Transverse colon (tissue), 4 donors: ENCODE measurements at regions not wholly inside any gene's neighbourhood (a gene's known extent, or its start where the extent isn't known, plus 50 kb on each side); places are given as distances from the start of the nearest gene placed in this dataset.

Experiments used
- EP300 ChIP-seq: sonication (generic); formaldehyde crosslinking; IDR thresholded peaks from one replicate; pipeline ENCODE4 v1.6.1; 2017; ENCODE audit warnings: antibody characterized with exemption, low read depth
- POLR2AphosphoS5 ChIP-seq, 3 donors: sonication (generic); formaldehyde crosslinking; IDR thresholded peaks; one replicate each; pipeline ENCODE4 v1.6.1; 2016; ENCODE audit warnings: antibody characterized with exemption in 3 of 3
- TF ChIP-seq, protein P1 (sequence below), 5 experiments: fragments of 200-600 bp in 3 of 5; fragments of 450-650 bp in 2 of 5; sonication (generic) in 3 of 5; IDR thresholded peaks; 1 replicate in 2 of 5; 2 replicates in 3 of 5; pipeline ENCODE4 v1.5.1; 2016 to 2017; ENCODE audit warnings: antibody characterized with exemption in 5 of 5, inconsistent platforms in 3 of 5, mild to moderate bottlenecking in 2 of 5, moderate library complexity in 1 of 5

DNA sequence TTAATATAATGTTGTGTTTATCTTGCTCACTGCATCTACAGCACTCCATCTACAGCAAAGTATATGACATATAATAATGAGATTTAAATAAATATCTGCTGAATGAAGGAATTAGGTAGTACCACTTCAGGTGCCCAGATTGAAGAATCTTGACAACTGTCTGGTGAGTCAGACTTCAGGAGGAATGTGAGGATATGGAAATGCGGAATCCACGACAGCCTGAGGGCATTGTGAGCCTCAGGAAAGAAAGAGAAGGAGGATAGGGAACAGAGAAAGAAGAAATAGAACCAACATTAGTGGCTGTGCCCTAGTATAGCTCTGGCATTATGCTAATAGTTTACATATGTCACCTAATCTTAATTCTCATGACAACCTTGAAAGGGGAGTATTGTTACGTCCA, 304.4 kb downstream of the AASDHPPT start:
- TF ChIP-seq, protein P1, sequence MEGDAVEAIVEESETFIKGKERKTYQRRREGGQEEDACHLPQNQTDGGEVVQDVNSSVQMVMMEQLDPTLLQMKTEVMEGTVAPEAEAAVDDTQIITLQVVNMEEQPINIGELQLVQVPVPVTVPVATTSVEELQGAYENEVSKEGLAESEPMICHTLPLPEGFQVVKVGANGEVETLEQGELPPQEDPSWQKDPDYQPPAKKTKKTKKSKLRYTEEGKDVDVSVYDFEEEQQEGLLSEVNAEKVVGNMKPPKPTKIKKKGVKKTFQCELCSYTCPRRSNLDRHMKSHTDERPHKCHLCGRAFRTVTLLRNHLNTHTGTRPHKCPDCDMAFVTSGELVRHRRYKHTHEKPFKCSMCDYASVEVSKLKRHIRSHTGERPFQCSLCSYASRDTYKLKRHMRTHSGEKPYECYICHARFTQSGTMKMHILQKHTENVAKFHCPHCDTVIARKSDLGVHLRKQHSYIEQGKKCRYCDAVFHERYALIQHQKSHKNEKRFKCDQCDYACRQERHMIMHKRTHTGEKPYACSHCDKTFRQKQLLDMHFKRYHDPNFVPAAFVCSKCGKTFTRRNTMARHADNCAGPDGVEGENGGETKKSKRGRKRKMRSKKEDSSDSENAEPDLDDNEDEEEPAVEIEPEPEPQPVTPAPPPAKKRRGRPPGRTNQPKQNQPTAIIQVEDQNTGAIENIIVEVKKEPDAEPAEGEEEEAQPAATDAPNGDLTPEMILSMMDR (IDR thresholded peaks at IDR 0.05), result no peak
- TF ChIP-seq POLR2AphosphoS5 (IDR thresholded peaks at IDR 0.05) (no peak), EP300 (no peak)
